ENCODE measurements at regions not wholly inside any gene's neighbourhood (a gene's known extent, or its start where the extent isn't known, plus 50 kb on each side); places are given as distances from the start of the nearest gene placed in this dataset.

DNA sequence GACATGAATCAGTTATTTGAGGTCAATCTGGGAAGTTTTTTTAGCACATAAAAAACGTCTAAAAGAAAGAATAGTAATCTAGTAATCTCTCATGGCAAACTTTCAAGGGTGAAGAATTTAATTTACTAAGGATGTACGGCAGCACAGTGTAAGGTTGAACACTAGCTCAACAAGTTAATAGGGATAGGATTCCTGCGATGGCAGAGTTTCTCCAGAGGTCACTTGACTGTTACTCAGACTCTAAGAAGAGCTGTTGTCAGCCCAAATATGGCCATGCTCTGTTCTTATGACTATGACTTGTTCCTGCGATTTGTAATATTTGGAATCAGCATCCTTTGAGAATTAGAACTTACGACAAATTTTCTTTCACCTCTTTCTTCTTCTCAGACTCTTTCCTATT lies 553.3 kb upstream of the TNP1 start:
- TF ChIP-seq, protein P1, sequence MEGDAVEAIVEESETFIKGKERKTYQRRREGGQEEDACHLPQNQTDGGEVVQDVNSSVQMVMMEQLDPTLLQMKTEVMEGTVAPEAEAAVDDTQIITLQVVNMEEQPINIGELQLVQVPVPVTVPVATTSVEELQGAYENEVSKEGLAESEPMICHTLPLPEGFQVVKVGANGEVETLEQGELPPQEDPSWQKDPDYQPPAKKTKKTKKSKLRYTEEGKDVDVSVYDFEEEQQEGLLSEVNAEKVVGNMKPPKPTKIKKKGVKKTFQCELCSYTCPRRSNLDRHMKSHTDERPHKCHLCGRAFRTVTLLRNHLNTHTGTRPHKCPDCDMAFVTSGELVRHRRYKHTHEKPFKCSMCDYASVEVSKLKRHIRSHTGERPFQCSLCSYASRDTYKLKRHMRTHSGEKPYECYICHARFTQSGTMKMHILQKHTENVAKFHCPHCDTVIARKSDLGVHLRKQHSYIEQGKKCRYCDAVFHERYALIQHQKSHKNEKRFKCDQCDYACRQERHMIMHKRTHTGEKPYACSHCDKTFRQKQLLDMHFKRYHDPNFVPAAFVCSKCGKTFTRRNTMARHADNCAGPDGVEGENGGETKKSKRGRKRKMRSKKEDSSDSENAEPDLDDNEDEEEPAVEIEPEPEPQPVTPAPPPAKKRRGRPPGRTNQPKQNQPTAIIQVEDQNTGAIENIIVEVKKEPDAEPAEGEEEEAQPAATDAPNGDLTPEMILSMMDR (IDR thresholded peaks at IDR 0.05; ENCODE audit: low read length, missing control alignments): no peak
- peak; percentile 25 for DNase-seq (ENCODE audit: low read depth)
- H3K4me3 ChIP-seq (replicated peaks; ENCODE audit: low read depth, low read length): no peak overlapping the region

DNA sequence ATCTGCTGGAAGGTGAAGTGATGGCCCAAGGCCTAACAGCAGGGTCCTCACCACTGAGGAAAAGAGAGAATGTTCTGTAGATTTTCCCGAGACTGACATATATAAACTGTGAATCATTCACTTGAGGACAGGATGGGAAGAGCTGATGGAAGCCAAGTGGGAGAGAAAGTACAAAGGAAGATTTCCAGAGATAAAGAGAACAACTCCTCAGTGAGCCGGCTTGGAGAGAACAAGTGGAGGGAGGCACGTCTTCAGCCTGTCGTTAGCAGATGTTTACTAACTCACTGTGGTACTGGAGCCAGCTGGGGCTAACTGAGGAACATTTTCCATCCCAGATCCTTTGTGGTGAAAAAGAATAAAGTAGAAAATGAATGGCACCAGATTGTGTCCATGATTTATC lies 552.9 kb upstream of the TNP1 start:
- H3K4me3 ChIP-seq (replicated peaks; ENCODE audit: low read depth, low read length): no peak overlapping the region
- peak; percentile 61 for DNase-seq (ENCODE audit: low read depth)
- TF ChIP-seq, protein P1 (IDR thresholded peaks at IDR 0.05; ENCODE audit: low read length, missing control alignments): no peak

DNA sequence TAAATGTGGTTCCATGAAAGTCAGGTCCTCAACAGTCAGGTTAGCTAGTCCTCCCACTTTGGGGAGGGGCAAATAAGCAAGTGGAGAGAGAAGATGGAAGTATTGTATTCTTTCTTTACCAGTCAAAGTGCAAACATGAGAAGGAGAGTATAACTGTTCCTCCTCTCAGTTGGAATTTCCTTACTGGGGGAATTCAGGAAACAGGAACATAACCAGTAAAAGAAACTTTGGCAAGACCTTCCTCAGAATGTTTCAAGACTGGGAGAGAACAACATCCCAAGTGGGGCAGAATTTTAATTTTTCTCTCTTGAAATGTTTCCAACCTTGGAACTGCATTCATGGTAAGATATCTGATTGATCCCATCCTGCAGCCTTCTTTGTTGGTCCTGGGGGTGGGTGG lies 552.4 kb upstream of the TNP1 start:
- TF ChIP-seq, protein P1 (IDR thresholded peaks at IDR 0.05; ENCODE audit: low read length, missing control alignments): no peak
- H3K4me3 ChIP-seq (replicated peaks; ENCODE audit: low read depth, low read length): no peak overlapping the region
- DNase-seq (ENCODE audit: low read depth): peak; percentile 36

DNA sequence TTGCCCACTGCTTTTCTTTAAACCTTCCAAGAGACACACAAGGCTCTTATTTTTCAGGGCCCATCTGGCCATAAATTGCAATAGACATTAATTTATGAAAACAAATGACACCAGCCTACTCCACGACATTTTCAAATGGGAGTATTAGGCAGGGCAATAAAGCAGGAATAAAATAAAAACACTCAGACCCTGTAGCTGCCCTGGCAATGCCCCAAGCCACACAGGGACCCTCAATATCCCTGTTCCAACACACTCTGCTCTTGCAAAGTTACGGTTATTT lies 550.8 kb upstream of the TNP1 start:
- TF ChIP-seq, protein P1 (IDR thresholded peaks at IDR 0.05; ENCODE audit: low read length, missing control alignments): no peak
- no peak for DNase-seq (ENCODE audit: low read depth)

DNA sequence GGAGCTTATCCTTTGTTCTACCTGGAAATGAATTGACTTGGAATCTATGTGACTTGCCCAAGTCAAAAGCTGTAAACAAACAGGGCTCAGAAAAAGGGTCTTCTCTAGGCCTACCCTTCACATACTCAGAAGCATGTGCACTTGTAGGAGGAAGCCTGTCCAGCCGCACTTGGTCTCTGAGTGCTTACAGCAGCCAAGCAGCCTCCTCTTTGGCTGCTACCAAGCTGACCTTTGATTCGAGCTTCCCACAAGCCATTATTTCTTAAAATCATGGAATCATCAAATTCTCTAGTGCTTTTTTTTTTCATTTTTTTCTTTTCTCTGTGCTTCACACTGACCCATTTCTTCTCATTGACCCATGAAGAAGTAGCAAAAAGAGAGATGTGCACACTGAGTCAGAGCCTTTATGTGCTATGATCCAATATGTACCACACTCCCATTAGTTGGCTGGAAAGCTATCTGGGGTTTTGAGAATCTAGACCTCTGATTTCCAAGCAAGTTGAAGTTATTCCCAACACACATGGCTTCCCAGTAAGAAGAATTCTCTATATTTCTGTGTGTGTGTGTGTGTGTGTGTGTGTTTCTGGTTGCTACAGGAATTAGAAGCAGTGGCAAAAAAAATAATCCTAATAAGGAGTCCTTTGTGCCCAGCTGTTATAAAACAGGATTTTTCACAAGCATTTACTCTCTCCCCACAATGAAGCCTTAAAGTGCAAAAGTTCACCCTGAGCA lies 550.3 kb upstream of the TNP1 start:
- no peak for DNase-seq (ENCODE audit: low read depth)
- H3K4me3 ChIP-seq (replicated peaks; ENCODE audit: low read depth, low read length): no peak overlapping the region
- TF ChIP-seq, protein P1 (IDR thresholded peaks at IDR 0.05; ENCODE audit: low read length, missing control alignments): no peak

More for the DNA sequence above, 550.8 kb upstream of the TNP1 start:
- H3K4me3 ChIP-seq (replicated peaks; ENCODE audit: low read depth, low read length): no peak overlapping the region

DNA sequence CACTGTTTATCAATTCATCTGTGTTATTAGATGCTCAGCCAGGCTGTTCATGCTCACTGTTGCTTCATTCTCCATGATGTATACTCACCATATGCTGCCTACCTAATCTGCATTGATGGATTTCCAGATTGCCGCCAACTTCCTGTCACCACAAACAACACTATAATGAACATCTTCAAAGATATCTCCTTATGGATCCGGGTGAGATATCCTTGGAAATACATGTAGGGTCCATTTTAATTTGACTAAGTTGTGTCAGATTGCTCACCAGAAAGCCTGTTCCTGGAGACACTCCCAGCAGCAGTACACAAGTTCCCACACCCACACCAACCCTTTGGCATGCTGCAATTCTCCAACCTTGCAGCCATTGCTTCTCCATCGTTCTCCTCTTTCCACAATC lies 547.5 kb upstream of the TNP1 start:
- TF ChIP-seq, protein P1 (IDR thresholded peaks at IDR 0.05; ENCODE audit: low read length, missing control alignments): no peak
- H3K4me3 ChIP-seq (replicated peaks; ENCODE audit: low read depth, low read length): no peak overlapping the region
- DNase-seq (ENCODE audit: low read depth): no peak

DNA sequence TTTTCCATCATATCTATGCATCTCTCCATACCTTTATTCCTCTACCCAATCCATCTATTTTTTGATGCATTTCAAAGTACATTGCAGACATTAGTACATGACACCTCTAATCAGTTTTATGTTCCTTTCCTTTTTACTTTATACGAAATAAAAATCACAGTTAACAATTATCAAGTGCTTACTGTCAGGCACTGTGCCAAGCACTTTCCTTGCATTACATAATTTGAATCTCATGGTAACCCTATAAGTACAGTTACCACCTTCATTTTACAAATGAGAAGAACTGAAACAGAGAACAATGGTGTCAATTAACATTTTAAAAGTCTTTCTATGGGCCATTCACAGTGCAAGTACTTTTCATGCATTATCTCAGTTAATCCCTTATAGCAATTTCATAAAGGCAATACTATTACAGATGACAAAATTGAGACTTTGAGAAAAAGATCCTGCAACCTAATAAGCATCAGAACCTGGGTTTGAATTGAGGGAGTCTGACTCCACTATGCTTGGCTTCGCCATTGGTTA lies 544.4 kb upstream of the TNP1 start:
- TF ChIP-seq, protein P1 (IDR thresholded peaks at IDR 0.05; ENCODE audit: low read length, missing control alignments): no peak
- DNase-seq (ENCODE audit: low read depth): no peak
- H3K4me3 ChIP-seq (replicated peaks; ENCODE audit: low read depth, low read length): no peak overlapping the region

Data from fibroblast of pulmonary artery (primary cell).